Endothelial cell of umbilical vein (primary cell): ENCODE measurements at regions not wholly inside any gene's neighbourhood (a gene's known extent, or its start where the extent isn't known, plus 50 kb on each side); places are given as distances from the start of the nearest gene placed in this dataset.

Experiments used
- BruUV-seq: library from RNA; stranded (reverse); fragments of 400-500 nt; replicated peaks from 2 replicates; lab custom pipeline; 2021; lab: Mats Ljungman, UMichigan
- CTCF ChIA-PET: fragments of 300-600, 350-600 bp; sonication (Branson Sonifier 250); formaldehyde crosslinking; loops from one replicate; lab custom pipeline; 2021; ENCODE audit warnings: antibody characterized with exemption, inconsistent platforms; lab: Charles Lee
- POLR2A ChIA-PET: fragments of 300-600, 350-600 bp; sonication (Branson Sonifier 250); formaldehyde crosslinking; loops from one replicate; lab custom pipeline; 2021; ENCODE audit warnings: antibody characterized with exemption, inconsistent platforms; lab: Charles Lee
- DNase-seq: peaks from one replicate; pipeline ENCODE4 v3.0.0-alpha.2; 2011; ENCODE audit warnings: low read depth, low spot score
- FAIRE-seq: peaks from 2 replicates; lab custom pipeline; 2011; peaks lifted over from hg19 to GRCh38; lab: Jason Lieb, UNC
- H2AFZ ChIP-seq: 2 replicates; pipeline ENCODE4 v1.6.0; 2012; ENCODE audit warnings: low read depth, low read length, control low read depth, inconsistent platforms
- H3K27ac ChIP-seq: 2 replicates; pipeline ENCODE4 v1.5.1; 2011; ENCODE audit warnings: low read depth, mild to moderate bottlenecking, control low read depth, low read length, moderate library complexity; ENCODE audit not compliant: insufficient read depth
- H3K27me3 ChIP-seq, 2 experiments: 2 replicates each; pipeline versions ENCODE4 v1.6.0 to v1.6.1; 2011; ENCODE audit warnings: low read length in 2 of 2, mixed read lengths in 1 of 2; ENCODE audit not compliant: control insufficient read depth in 2 of 2, insufficient read depth in 2 of 2
- H3K36me3 ChIP-seq, 2 experiments: 2 replicates in 1 of 2; 3 replicates in 1 of 2; pipeline ENCODE4 v1.5.1; 2011; ENCODE audit warnings: low read length in 2 of 2, mild to moderate bottlenecking in 1 of 2, moderate library complexity in 1 of 2; ENCODE audit not compliant: control insufficient read depth in 2 of 2, insufficient read depth in 2 of 2; ENCODE audit errors: extremely low read depth in 1 of 2
- H3K4me1 ChIP-seq: 3 replicates; pipeline ENCODE4 v1.5.1; 2011; ENCODE audit warnings: mild to moderate bottlenecking, low read length; ENCODE audit not compliant: control insufficient read depth, insufficient read depth; ENCODE audit errors: extremely low read depth
- H3K4me2 ChIP-seq: 2 replicates; pipeline ENCODE4 v1.6.1; 2011; ENCODE audit warnings: low read length, control low read depth, mixed read lengths; ENCODE audit not compliant: insufficient read depth
- H3K4me3 ChIP-seq, 3 experiments: fragments of 200-600 bp in 1 of 3; sonication (generic), shearing (Covaris generic) in 1 of 3; replicated peaks in 1 of 3; 2 replicates each; pipeline ENCODE4 v1.5.1; 2011 to 2016; ENCODE audit warnings: control low read depth in 3 of 3, low read length in 3 of 3, mild to moderate bottlenecking in 2 of 3, inconsistent platforms in 1 of 3, low read depth in 1 of 3, moderate library complexity in 1 of 3; ENCODE audit not compliant: insufficient read depth in 1 of 3
- H3K79me2 ChIP-seq: 2 replicates; pipeline ENCODE4 v1.6.0; 2012; ENCODE audit warnings: low read length, inconsistent platforms; ENCODE audit not compliant: control insufficient read depth, insufficient read depth
- H3K9ac ChIP-seq: replicated peaks from 2 replicates; pipeline ENCODE3; 2011; ENCODE audit warnings: low read length, control low read depth; ENCODE audit not compliant: insufficient read depth; ENCODE audit errors: extremely low read depth
- H3K9me1 ChIP-seq: replicated peaks from 3 replicates; pipeline ENCODE4 v1.6.0; 2011; ENCODE audit warnings: mild to moderate bottlenecking, low read length; ENCODE audit not compliant: control insufficient read depth, insufficient read depth; ENCODE audit errors: extremely low read depth
- H3K9me3 ChIP-seq: replicated peaks from 2 replicates; pipeline ENCODE4 v1.5.1; 2012; ENCODE audit warnings: low read length, inconsistent platforms; ENCODE audit not compliant: control insufficient read depth, insufficient read depth
- H4K20me1 ChIP-seq: replicated peaks from 2 replicates; pipeline ENCODE3; 2011; ENCODE audit warnings: mild to moderate bottlenecking, low read length; ENCODE audit not compliant: control insufficient read depth, insufficient read depth; ENCODE audit errors: extremely low read depth
- EZH2 ChIP-seq: IDR thresholded peaks from 2 replicates; pipeline ENCODE4 v1.6.1; 2012; ENCODE audit warnings: borderline replicate concordance, low read depth, mild to moderate bottlenecking, moderate library complexity, low read length, inconsistent platforms; ENCODE audit not compliant: severe bottlenecking
- FOS ChIP-seq: IDR thresholded peaks from 2 replicates; pipeline ENCODE4 v1.6.1; 2011; ENCODE audit warnings: mild to moderate bottlenecking, low read length, moderate library complexity, borderline replicate concordance; ENCODE audit not compliant: insufficient read depth
- GATA2 ChIP-seq: IDR thresholded peaks from 2 replicates; pipeline ENCODE4 v1.7.0; 2011; ENCODE audit warnings: low read depth, mild to moderate bottlenecking, moderate library complexity, mixed read lengths, low read length; ENCODE audit not compliant: insufficient read length, insufficient read depth
- JUN ChIP-seq: IDR thresholded peaks from 2 replicates; pipeline ENCODE4 v1.6.1; 2011; ENCODE audit warnings: borderline replicate concordance, low read depth; ENCODE audit not compliant: insufficient read length, insufficient read depth
- MYC ChIP-seq: IDR thresholded peaks from one replicate; pipeline ENCODE4 v1.6.1; 2011; ENCODE audit warnings: mild to moderate bottlenecking, low read depth, low read length
- POLR2A ChIP-seq: IDR thresholded peaks from 2 replicates; pipeline ENCODE4 v1.6.1; 2012; ENCODE audit warnings: low read depth, mild to moderate bottlenecking, control low read depth, low read length
- POLR2AphosphoS5 ChIP-seq: IDR thresholded peaks from 2 replicates; pipeline ENCODE4 v1.6.1; 2012; ENCODE audit warnings: low read depth, mild to moderate bottlenecking, control low read depth, low read length, moderate library complexity; ENCODE audit not compliant: insufficient read depth
- dilution Hi-C: fragments of 300-500 bp; cut with MboI; formaldehyde crosslinking; loops from one replicate; pipeline ENCODE4 v1.15.0; 2019; ENCODE audit warnings: low sequenced_read_pairs; ENCODE audit not compliant: extremely low pct_ligation_motif_present
- intact Hi-C: fragments of 100-400 bp; cut with micrococcal nuclease; formaldehyde crosslinking; loops from one replicate; pipeline ENCODE4 v1.10.0; 2022
- TF ChIP-seq, protein P1 (sequence below): IDR thresholded peaks from 2 replicates; pipeline ENCODE4 v1.6.1; 2011; ENCODE audit not compliant: insufficient read depth, insufficient read length
- TF ChIP-seq, protein P2 (sequence below), 2 donors: IDR thresholded peaks; 1 replicate in 1 of 2; 2 replicates in 1 of 2; pipeline ENCODE4 v1.5.1; 2011; ENCODE audit warnings: low read length in 2 of 2, mild to moderate bottlenecking in 2 of 2, moderate library complexity in 2 of 2, control low read depth in 1 of 2, inconsistent platforms in 1 of 2, low read depth in 1 of 2; ENCODE audit not compliant: insufficient read depth in 1 of 2; ENCODE audit errors: extremely low read depth in 1 of 2

DNA sequence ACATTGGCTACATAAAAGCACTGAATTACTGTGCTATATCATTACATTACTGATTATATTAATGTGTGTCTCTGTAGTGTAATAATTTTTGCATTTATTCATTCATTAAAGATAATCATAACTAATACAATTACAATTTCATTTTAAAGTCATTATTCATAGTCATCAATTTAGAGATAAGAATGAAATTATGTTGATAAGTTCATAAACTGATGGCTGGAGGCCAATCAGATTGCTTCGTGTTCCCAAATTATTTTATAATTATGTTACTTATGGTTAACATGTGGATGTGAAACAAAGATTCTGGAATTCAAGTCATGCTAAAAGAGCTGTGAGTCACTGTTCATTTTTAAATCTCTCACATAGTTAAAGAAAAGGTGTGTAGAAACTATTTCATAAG is 223.4 kb upstream of the HAND2 start:
- DNase-seq = no peak
- Histone ChIP-seq H3K9me1 (no peaks in the 10 kb centered on the region), H3K9ac (no peak overlapping the region), H3K9me3 (no peaks in the 10 kb centered on the region), H3K4me3 (no peak overlapping the region), H2AFZ (no peak overlapping the region), H3K79me2 (no peaks in the 10 kb centered on the region), H3K4me2 (no peak overlapping the region), H4K20me1 (no peaks in the 10 kb centered on the region), H3K27ac (no peak overlapping the region), H3K4me1 (no peaks in the 10 kb centered on the region), H3K36me3 (no peaks in the 10 kb centered on the region), H3K27me3 (no peaks in the 10 kb centered on the region)
- dilution Hi-C loops (no loop called here), intact Hi-C loops (loop anchor here (1.0 to 10.0 kb wide), 2 partner anchors 247 to 339 kb away; no protein-coding TSS in a partner anchor)
- TF ChIP-seq POLR2AphosphoS5 (no peak), MYC (no peak), EZH2 (no peak), FOS (no peak), JUN (no peak), GATA2 (no peak), POLR2A (no peak)
- TF ChIP-seq, protein P1, sequence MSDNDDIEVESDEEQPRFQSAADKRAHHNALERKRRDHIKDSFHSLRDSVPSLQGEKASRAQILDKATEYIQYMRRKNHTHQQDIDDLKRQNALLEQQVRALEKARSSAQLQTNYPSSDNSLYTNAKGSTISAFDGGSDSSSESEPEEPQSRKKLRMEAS = no peak
- TF ChIP-seq, protein P2, sequence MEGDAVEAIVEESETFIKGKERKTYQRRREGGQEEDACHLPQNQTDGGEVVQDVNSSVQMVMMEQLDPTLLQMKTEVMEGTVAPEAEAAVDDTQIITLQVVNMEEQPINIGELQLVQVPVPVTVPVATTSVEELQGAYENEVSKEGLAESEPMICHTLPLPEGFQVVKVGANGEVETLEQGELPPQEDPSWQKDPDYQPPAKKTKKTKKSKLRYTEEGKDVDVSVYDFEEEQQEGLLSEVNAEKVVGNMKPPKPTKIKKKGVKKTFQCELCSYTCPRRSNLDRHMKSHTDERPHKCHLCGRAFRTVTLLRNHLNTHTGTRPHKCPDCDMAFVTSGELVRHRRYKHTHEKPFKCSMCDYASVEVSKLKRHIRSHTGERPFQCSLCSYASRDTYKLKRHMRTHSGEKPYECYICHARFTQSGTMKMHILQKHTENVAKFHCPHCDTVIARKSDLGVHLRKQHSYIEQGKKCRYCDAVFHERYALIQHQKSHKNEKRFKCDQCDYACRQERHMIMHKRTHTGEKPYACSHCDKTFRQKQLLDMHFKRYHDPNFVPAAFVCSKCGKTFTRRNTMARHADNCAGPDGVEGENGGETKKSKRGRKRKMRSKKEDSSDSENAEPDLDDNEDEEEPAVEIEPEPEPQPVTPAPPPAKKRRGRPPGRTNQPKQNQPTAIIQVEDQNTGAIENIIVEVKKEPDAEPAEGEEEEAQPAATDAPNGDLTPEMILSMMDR (IDR thresholded peaks at IDR 0.05; ENCODE audit: extremely low read depth in 1 of 2, insufficient read depth in 1 of 2, low read depth in 1 of 2, low read length in 2 of 2) = no peak
- BruUV-seq = no TSS peak
- POLR2A ChIA-PET = no interaction called here
- FAIRE-seq = no peak
- CTCF ChIA-PET = no interaction called here
